ENCODE measurements at regions not wholly inside any gene's neighbourhood (a gene's known extent, or its start where the extent isn't known, plus 50 kb on each side); places are given as distances from the start of the nearest gene placed in this dataset.

DNA sequence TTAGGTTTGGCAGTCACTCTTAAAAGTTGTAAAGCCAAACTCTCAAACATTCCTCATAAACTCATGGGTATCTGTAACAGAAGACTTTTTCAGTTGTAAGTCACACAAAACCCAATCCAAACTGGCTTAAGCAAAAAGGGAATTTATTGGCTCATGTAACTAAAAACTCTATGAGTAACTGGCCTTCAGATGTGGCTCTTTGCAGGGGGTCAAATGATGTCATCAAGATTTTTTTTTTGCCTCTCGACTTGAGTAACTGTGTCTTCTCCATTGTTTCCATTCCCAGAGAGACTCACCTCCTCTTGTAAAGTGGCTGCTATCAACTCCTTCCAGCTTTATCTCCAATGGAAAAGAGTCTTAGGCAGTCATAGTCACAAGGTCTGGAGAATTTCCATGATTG lies 645.0 kb downstream of the DHX35 start:
- no peak overlapping the region for H3K27ac ChIP-seq (ENCODE audit: extremely low read depth, low read depth, low read length)
- CTCF ChIA-PET, result interaction anchor here (0.7 kb wide), 1 partner anchor 1082 kb away, joined by 4 read pairs; no protein-coding TSS in a partner anchor
- no peaks in the 10 kb centered on the region for H3K4me1 ChIP-seq (ENCODE audit: control insufficient read depth, insufficient read depth, low read length)
- POLR2A ChIA-PET, result no interaction called here
- no peak overlapping the region for H3K4me3 ChIP-seq (ENCODE audit: low read depth, low read length)
- no peak for TF ChIP-seq ZNF654 (tag by site-specific recombination; IDR thresholded peaks at IDR 0.05; ENCODE audit: low read depth)
- no peak for TF ChIP-seq SCRT2 (tag by site-specific recombination; IDR thresholded peaks at IDR 0.05)
- TF ChIP-seq, protein P1, sequence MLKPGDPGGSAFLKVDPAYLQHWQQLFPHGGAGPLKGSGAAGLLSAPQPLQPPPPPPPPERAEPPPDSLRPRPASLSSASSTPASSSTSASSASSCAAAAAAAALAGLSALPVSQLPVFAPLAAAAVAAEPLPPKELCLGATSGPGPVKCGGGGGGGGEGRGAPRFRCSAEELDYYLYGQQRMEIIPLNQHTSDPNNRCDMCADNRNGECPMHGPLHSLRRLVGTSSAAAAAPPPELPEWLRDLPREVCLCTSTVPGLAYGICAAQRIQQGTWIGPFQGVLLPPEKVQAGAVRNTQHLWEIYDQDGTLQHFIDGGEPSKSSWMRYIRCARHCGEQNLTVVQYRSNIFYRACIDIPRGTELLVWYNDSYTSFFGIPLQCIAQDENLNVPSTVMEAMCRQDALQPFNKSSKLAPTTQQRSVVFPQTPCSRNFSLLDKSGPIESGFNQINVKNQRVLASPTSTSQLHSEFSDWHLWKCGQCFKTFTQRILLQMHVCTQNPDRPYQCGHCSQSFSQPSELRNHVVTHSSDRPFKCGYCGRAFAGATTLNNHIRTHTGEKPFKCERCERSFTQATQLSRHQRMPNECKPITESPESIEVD (tag by site-specific recombination; IDR thresholded peaks at IDR 0.05), result peak; percentile 70; the same call in 1 of the 2 replicates
- no peak for TF ChIP-seq ZNF239 (tag by site-specific recombination; IDR thresholded peaks at IDR 0.05)
- no peak for TF ChIP-seq MZF1 (tag by site-specific recombination; IDR thresholded peaks at IDR 0.05; ENCODE audit: borderline replicate concordance)
- 0 out of 2 replicates have a peak, but pooled peaks have one; percentile 19 for TF ChIP-seq ZNF660 (tag by site-specific recombination; IDR thresholded peaks at IDR 0.05)
- no peak for TF ChIP-seq ZNF777 (tag by site-specific recombination; IDR thresholded peaks at IDR 0.05; ENCODE audit: borderline replicate concordance)
- TF ChIP-seq, protein P2, sequence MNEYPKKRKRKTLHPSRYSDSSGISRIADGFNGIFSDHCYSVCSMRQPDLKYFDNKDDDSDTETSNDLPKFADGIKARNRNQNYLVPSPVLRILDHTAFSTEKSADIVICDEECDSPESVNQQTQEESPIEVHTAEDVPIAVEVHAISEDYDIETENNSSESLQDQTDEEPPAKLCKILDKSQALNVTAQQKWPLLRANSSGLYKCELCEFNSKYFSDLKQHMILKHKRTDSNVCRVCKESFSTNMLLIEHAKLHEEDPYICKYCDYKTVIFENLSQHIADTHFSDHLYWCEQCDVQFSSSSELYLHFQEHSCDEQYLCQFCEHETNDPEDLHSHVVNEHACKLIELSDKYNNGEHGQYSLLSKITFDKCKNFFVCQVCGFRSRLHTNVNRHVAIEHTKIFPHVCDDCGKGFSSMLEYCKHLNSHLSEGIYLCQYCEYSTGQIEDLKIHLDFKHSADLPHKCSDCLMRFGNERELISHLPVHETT (tag by site-specific recombination; IDR thresholded peaks at IDR 0.05), result no peak
- TF ChIP-seq ZNF792 (tag by site-specific recombination; IDR thresholded peaks at IDR 0.05), result no peak
- TF ChIP-seq ZNF19 (tag by site-specific recombination; IDR thresholded peaks at IDR 0.05; ENCODE audit: low read depth), result no peak
- TF ChIP-seq ZNF596 (tag by site-specific recombination; IDR thresholded peaks at IDR 0.05), result no peak
- TF ChIP-seq ZNF529 (tag by site-specific recombination; IDR thresholded peaks at IDR 0.05; ENCODE audit: insufficient replicate concordance), result no peak
- 0 out of 2 replicates have a peak, but pooled peaks have one; percentile 35 for TF ChIP-seq ZNF184 (tag by site-specific recombination; IDR thresholded peaks at IDR 0.05)
- TF ChIP-seq, protein P3, sequence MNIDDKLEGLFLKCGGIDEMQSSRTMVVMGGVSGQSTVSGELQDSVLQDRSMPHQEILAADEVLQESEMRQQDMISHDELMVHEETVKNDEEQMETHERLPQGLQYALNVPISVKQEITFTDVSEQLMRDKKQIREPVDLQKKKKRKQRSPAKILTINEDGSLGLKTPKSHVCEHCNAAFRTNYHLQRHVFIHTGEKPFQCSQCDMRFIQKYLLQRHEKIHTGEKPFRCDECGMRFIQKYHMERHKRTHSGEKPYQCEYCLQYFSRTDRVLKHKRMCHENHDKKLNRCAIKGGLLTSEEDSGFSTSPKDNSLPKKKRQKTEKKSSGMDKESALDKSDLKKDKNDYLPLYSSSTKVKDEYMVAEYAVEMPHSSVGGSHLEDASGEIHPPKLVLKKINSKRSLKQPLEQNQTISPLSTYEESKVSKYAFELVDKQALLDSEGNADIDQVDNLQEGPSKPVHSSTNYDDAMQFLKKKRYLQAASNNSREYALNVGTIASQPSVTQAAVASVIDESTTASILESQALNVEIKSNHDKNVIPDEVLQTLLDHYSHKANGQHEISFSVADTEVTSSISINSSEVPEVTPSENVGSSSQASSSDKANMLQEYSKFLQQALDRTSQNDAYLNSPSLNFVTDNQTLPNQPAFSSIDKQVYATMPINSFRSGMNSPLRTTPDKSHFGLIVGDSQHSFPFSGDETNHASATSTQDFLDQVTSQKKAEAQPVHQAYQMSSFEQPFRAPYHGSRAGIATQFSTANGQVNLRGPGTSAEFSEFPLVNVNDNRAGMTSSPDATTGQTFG (tag by site-specific recombination; IDR thresholded peaks at IDR 0.05; ENCODE audit: borderline replicate concordance), result no peak
- TF ChIP-seq GLIS1 (tag by site-specific recombination; IDR thresholded peaks at IDR 0.05), result peak; percentile 93
- TF ChIP-seq ZFP37 (tag by site-specific recombination; IDR thresholded peaks at IDR 0.05), result 0 out of 2 replicates have a peak, but pooled peaks have one; percentile 32
- TF ChIP-seq, protein P4, sequence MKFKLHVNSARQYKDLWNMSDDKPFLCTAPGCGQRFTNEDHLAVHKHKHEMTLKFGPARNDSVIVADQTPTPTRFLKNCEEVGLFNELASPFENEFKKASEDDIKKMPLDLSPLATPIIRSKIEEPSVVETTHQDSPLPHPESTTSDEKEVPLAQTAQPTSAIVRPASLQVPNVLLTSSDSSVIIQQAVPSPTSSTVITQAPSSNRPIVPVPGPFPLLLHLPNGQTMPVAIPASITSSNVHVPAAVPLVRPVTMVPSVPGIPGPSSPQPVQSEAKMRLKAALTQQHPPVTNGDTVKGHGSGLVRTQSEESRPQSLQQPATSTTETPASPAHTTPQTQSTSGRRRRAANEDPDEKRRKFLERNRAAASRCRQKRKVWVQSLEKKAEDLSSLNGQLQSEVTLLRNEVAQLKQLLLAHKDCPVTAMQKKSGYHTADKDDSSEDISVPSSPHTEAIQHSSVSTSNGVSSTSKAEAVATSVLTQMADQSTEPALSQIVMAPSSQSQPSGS (tag by site-specific recombination; IDR thresholded peaks at IDR 0.05; ENCODE audit: low read depth), result peak; percentile 87
- no peak for TF ChIP-seq ZNF560 (tag by site-specific recombination; IDR thresholded peaks at IDR 0.05; ENCODE audit: borderline replicate concordance)
- no peak for TF ChIP-seq ZNF510 (tag by site-specific recombination; IDR thresholded peaks at IDR 0.05; ENCODE audit: insufficient replicate concordance)
- no peak for TF ChIP-seq PRDM1 (tag by site-specific recombination; IDR thresholded peaks at IDR 0.05)
- no peak for TF ChIP-seq WT1 (tag by site-specific recombination; IDR thresholded peaks at IDR 0.05)
- TF ChIP-seq ZNF629 (tag by site-specific recombination; IDR thresholded peaks at IDR 0.05), result peak; percentile 62
- TF ChIP-seq, protein P5, sequence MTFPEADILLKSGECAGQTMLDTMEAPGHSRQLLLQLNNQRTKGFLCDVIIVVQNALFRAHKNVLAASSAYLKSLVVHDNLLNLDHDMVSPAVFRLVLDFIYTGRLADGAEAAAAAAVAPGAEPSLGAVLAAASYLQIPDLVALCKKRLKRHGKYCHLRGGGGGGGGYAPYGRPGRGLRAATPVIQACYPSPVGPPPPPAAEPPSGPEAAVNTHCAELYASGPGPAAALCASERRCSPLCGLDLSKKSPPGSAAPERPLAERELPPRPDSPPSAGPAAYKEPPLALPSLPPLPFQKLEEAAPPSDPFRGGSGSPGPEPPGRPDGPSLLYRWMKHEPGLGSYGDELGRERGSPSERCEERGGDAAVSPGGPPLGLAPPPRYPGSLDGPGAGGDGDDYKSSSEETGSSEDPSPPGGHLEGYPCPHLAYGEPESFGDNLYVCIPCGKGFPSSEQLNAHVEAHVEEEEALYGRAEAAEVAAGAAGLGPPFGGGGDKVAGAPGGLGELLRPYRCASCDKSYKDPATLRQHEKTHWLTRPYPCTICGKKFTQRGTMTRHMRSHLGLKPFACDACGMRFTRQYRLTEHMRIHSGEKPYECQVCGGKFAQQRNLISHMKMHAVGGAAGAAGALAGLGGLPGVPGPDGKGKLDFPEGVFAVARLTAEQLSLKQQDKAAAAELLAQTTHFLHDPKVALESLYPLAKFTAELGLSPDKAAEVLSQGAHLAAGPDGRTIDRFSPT (tag by site-specific recombination; IDR thresholded peaks at IDR 0.05), result peak; percentile 63
- TF ChIP-seq ZNF341 (tag by site-specific recombination; IDR thresholded peaks at IDR 0.05; ENCODE audit: low read depth), result no peak
- TF ChIP-seq, protein P6, sequence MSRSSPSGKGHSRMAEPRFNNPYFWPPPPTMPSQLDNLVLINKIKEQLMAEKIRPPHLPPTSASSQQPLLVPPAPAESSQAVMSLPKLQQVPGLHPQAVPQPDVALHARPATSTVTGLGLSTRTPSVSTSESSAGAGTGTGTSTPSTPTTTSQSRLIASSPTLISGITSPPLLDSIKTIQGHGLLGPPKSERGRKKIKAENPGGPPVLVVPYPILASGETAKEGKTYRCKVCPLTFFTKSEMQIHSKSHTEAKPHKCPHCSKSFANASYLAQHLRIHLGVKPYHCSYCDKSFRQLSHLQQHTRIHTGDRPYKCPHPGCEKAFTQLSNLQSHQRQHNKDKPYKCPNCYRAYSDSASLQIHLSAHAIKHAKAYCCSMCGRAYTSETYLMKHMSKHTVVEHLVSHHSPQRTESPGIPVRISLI (tag by site-specific recombination; IDR thresholded peaks at IDR 0.05), result peak; percentile 56; the same call in 1 of the 2 replicates
- 0 out of 2 replicates have a peak, but pooled peaks have one; percentile 22 for TF ChIP-seq ZBTB21 (tag by site-specific recombination; IDR thresholded peaks at IDR 0.05)
- TF ChIP-seq ZFP41 (tag by site-specific recombination; IDR thresholded peaks at IDR 0.05; ENCODE audit: borderline replicate concordance), result no peak
- TF ChIP-seq BCL11A (tag by site-specific recombination; IDR thresholded peaks at IDR 0.05; ENCODE audit: low read depth), result no peak
- no peaks in the 10 kb centered on the region for H3K36me3 ChIP-seq (ENCODE audit: control insufficient read depth in 2 of 2, insufficient read depth in 1 of 2, low read length in 2 of 2)
- no peaks in the 10 kb centered on the region for H3K9me3 ChIP-seq (ENCODE audit: control insufficient read depth, insufficient read depth, low read depth, low read length)

All from HEK293 (cell line).